GM13977 (cell line): ENCODE measurements at regions not wholly inside any gene's neighbourhood (a gene's known extent, or its start where the extent isn't known, plus 50 kb on each side); places are given as distances from the start of the nearest gene placed in this dataset.

ENCODE experiments used
- DNase-seq: peaks from one replicate; pipeline ENCODE4 v3.0.0; 2012; ENCODE audit warnings: low spot score
- in situ Hi-C: fragments of 300-500 bp; cut with MboI; formaldehyde crosslinking; loops from one replicate; pipeline ENCODE4 v1.12.0; 2022; ENCODE audit warnings: low sequenced_read_pairs, low pct_unique_long_range_greater_than_20kb, mixed read lengths, inconsistent platforms; ENCODE audit not compliant: unreplicated experiment
- TF ChIP-seq, protein P1 (sequence below): IDR thresholded peaks from 2 replicates; pipeline ENCODE4 v1.5.1; 2012; ENCODE audit warnings: mild to moderate bottlenecking, control low read depth; ENCODE audit not compliant: insufficient read depth; ENCODE audit errors: extremely low read depth, missing control alignments

GRCh38 chrX:40247382-40247781 lies 149.6 kb upstream of the BCOR start:
- no peak for DNase-seq
- in situ Hi-C loops = no loop called here
- TF ChIP-seq, protein P1, sequence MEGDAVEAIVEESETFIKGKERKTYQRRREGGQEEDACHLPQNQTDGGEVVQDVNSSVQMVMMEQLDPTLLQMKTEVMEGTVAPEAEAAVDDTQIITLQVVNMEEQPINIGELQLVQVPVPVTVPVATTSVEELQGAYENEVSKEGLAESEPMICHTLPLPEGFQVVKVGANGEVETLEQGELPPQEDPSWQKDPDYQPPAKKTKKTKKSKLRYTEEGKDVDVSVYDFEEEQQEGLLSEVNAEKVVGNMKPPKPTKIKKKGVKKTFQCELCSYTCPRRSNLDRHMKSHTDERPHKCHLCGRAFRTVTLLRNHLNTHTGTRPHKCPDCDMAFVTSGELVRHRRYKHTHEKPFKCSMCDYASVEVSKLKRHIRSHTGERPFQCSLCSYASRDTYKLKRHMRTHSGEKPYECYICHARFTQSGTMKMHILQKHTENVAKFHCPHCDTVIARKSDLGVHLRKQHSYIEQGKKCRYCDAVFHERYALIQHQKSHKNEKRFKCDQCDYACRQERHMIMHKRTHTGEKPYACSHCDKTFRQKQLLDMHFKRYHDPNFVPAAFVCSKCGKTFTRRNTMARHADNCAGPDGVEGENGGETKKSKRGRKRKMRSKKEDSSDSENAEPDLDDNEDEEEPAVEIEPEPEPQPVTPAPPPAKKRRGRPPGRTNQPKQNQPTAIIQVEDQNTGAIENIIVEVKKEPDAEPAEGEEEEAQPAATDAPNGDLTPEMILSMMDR = no peak

DNA sequence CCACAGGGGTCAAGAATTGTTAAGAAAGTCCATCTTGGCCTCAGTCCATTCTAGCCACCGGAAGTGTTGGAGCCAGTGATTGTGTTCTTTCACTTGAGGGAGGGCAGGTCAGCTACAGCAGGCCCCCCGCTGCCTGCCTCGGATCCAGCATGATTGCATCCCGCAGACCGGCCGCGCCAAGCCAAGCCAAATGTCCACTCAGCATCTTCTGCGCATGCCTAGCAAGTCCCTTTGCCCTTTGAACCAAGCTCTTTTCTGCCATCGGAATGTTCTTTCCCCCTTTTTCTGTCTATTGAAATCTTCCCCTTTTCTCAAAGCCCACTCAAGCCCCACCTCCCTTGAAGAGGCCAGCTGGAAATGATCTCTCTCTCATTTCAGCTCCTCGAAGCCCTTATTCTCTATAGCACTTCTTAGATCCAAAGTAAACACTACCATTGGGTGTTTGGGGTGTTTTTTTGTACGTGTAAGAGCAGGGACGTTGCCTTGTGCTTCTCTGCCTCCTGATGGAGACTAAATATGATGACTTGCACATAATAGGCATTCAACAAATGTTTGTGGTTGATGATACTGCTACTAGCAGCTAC lies 147.8 kb upstream of the BCOR start:
- no peak for DNase-seq
- in situ Hi-C loops = no loop called here
- TF ChIP-seq, protein P1 = no peak

DNA sequence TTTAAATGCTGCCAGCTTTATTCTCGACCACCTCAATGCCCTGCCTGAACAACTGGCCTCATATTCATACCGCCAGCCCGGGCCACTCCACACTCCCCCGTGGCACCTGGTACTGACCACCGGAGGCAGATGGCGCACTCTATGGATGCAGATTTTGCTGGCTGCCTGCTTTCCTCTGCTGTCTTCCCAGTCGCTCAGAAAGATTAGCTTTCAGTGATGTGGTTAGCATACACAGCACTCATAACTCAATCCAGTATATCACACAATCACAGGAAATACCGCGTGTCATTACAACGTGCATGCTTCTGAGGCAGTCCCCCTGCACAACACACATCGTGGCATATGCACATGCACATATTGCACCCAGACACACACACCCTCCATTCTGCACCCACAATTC lies 147.2 kb upstream of the BCOR start:
- DNase-seq = no peak
- in situ Hi-C loops = no loop called here
- TF ChIP-seq, protein P1 = no peak

DNA sequence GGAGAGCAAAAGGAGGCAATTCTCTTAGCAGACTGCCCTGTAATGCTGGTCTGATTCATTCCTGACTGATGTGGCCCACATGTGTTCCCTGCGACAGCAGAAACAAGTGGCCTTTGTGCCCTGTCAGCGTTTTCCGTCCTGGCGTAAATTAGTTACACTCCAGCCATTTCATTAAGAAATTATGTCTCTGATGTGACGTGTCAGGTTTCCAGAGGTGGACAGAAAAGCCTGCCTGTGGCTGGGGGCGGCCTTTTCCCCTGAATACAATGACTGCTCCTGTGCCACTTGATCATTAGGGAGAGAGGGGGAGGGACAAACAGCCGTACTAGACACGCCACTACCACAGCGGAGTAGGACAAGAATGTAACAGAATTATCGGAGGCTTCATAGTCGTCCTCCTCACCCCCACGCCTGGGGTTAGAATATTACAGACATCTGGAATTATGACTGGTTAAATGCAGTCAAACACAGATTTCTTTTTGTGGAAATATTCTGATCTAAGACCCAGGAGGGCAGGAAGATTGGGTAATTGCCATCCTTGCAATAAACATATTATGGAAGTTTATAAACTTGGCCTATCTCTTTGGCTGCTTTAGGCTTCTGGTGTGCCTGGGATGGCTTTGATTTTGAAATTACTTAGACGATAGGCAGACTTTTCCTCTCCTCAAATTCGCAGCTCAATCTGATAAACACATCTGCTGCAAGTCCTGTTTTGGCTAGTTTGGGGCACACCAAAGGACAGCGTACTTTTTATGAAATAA lies 146.2 kb upstream of the BCOR start:
- TF ChIP-seq, protein P1 = no peak
- in situ Hi-C loops = no loop called here
- no peak for DNase-seq

DNA sequence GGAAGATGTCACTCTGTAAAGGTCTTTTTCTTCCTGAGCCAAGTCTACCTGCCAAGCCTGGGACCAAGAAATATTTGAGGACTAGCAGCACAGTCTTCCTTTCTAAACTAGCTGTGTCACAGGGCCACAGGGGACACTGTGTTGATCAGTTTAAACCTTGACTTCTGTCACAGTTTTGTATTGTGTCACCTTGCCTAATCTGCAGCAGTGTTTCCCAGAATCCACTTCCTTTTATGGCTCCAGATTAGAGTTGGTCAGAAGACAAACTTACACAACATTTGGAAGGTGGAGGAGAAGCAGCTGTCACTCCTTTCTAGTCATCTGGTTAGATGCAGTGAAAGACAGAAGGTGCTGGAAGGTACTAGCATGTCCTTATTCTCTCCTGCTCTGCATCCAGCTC lies 143.1 kb upstream of the BCOR start:
- TF ChIP-seq, protein P1 = no peak
- no peak for DNase-seq
- in situ Hi-C loops = no loop called here

DNA sequence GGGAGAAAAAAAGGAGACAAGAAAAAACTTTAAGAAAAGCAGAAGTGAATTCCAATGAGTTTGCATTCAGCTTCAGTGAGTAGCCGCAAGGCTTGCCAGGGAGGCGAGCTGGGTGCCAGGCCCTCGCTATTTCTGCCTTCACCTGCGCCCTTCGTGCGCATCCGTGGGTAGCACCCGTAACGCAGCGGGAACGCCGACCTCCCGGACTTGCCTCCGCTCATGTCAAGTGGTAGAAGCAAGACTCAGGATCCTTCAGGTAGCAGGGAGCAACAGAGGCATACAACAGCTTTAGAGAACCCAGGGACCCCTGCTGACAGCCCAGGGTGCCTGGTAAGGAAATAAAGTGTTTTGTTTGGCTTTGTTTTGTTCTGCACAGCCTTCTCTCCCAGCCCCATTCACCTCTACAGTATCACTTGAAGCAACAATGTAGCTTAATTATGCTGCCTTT lies 140.0 kb upstream of the BCOR start:
- in situ Hi-C loops = no loop called here
- DNase-seq = no peak
- TF ChIP-seq, protein P1 = no peak
